ENCODE measurements at regions not wholly inside any gene's neighbourhood (a gene's known extent, or its start where the extent isn't known, plus 50 kb on each side); places are given as distances from the start of the nearest gene placed in this dataset.

DNA sequence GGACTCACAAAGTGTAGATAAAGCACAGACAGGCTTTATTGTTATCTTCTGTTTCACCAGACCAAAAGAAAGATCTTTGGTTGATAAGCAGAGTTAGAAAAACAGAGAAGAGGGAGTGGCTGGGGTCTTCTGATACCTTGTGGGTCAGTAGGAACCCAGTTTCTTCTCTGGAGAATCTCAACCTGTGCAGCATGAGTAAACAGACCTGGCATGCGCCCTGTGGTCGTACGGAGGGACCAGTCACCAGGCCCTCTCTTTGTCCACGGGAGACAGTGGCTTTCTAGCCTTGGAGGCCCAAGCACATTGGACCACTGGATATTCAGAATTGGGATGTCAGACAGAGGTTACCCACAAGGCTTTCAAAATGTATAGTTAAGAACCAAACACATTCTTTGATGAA, 418.9 kb upstream of the FANCL start:
- TF ChIP-seq CTCF (IDR thresholded peaks at IDR 0.05; ENCODE audit: low read length) (no peak), EZH2 (optimal IDR thresholded peaks at IDR 0.05; ENCODE audit: low read depth, low read length) (no peak)

Measured in MM.1S (cell line).